ENCODE measurements at regions not wholly inside any gene's neighbourhood (a gene's known extent, or its start where the extent isn't known, plus 50 kb on each side); places are given as distances from the start of the nearest gene placed in this dataset.

DNA sequence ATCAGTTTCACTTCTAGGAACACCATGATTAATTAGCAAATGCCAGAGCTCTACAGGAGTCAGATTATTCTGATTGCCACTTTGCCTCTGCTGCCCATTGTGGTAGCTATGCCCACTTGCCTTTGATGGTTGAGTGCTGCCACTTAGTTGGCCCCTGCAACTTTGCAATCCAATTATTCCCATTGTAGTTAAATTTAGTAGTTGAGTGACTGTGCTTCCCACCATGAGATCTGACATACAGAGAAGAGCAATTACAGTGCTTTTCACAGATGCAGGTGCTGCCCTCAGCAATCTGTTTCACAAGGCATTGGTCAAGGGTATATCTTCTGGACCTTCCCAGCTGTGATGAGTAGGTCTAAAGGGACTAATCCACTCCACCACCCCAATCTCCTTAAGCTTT, 468.4 kb upstream of the RGS6 start:
- no peak for TF ChIP-seq CTCF (IDR thresholded peaks at IDR 0.05; ENCODE audit: insufficient read depth, low read depth, low read length, missing control alignments)

DNA sequence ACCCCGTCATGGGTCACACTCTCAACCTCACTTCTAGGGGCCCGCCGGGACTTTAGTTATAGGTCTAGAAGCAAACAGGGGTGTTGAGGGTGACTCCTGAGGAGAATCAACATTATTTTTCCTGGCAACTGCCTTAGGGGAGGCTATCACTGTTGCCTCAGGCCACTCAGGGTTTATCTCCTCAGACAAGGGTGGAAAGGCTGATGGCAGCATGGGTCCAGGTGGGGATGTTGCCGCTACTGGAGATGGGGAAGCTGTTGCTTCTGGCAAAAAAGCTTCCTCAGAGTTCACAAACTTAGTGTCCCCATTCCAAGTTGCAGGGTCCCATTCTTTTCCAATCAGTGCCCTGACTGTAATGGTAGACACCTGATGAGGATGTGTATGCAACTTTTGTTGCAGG, 467.4 kb upstream of the RGS6 start:
- DNase-seq (ENCODE audit: low read depth) = no peak
- no peak overlapping the region for H3K4me3 ChIP-seq (ENCODE audit: low read depth, low read length)
- no peak for TF ChIP-seq CTCF (IDR thresholded peaks at IDR 0.05; ENCODE audit: insufficient read depth, low read depth, low read length, missing control alignments)

More for the DNA sequence above, 468.4 kb upstream of the RGS6 start:
- no peak overlapping the region for H3K4me3 ChIP-seq (ENCODE audit: low read depth, low read length)
- DNase-seq (ENCODE audit: low read depth) = no peak

DNA sequence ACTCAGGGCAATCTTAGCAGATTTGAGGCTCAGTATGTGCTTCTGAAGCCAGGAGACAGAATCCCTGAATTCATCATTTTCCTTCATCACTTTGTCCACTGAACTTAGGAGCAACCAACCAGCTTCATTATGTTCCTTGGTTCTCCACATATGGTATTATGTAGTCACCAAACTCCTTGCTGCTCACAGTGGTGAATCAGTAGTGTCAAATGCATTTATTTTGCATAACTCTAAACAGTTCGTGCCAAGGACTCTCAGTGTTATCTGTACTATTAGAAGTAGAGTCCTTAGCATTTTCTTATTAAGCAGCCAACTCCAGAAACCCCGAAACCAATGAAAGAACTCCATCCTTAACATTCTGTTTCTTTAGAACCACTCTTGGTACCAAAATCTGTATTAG, 466.9 kb upstream of the RGS6 start:
- no peak for TF ChIP-seq CTCF (IDR thresholded peaks at IDR 0.05; ENCODE audit: insufficient read depth, low read depth, low read length, missing control alignments)
- DNase-seq (ENCODE audit: low read depth) = no peak
- no peak overlapping the region for H3K4me3 ChIP-seq (ENCODE audit: low read depth, low read length)

DNA sequence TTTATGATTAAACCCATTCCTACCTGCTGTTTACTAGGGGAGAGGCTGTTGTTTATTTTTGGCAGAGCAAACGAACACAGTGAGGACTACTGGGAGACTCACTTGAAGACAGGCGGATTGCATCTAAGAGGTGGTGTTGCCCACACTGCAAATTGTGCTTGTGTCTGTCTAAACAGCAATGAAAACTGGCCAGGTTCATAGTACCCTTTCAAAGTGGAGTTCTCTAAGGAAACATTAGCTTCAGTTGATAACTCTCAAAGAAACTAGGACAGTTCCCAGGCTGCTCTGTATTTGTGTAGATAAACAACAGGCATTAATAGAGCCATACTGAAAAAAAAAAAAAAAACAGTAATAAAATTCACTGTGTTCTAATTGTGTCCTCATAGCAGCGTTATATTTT, 466.0 kb upstream of the RGS6 start:
- DNase-seq (ENCODE audit: low read depth) = no peak
- no peak overlapping the region for H3K4me3 ChIP-seq (ENCODE audit: low read depth, low read length)
- no peak for TF ChIP-seq CTCF (IDR thresholded peaks at IDR 0.05; ENCODE audit: insufficient read depth, low read depth, low read length, missing control alignments)

- H3K4me3 ChIP-seq (ENCODE audit: low read depth, low read length) = no peak overlapping the region
- DNase-seq (ENCODE audit: low read depth) = no peak
- no peak for TF ChIP-seq CTCF (IDR thresholded peaks at IDR 0.05; ENCODE audit: insufficient read depth, low read depth, low read length, missing control alignments)
These were observed 465.3 kb upstream of the RGS6 start for GRCh38 chr14:71466946-71467345.

DNA sequence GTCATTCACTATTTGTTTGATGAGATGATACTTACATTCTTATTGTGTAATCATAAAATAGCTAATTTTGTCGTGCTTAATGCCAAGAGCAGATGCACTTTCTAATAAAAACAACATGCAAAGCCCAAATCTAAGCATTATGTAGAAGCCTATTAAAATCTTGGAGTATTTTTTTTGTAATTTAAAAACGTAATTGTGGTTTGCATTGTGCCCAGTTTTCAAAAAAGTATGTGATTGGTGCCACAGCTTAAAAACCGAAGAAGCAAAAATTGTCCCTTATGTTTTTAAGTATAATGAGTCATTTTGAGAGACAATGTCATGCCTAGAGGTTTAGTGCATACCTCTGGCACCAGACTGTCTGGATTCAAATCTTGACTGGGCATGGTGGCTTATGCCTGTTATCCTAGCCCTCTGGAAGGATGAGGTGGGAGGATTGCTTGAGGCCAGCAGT, 464.8 kb upstream of the RGS6 start:
- no peak for TF ChIP-seq CTCF (IDR thresholded peaks at IDR 0.05; ENCODE audit: insufficient read depth, low read depth, low read length, missing control alignments)
- no peak for DNase-seq (ENCODE audit: low read depth)
- H3K4me3 ChIP-seq (ENCODE audit: low read depth, low read length) = no peak overlapping the region

GRCh38 chr14:71468701-71469100, 463.5 kb upstream of the RGS6 start:
- no peak overlapping the region for H3K4me3 ChIP-seq (ENCODE audit: low read depth, low read length)
- no peak for TF ChIP-seq CTCF (IDR thresholded peaks at IDR 0.05; ENCODE audit: insufficient read depth, low read depth, low read length, missing control alignments)
- DNase-seq (ENCODE audit: low read depth) = no peak
